Smooth muscle cell (in vitro differentiated cells): ENCODE measurements at regions not wholly inside any gene's neighbourhood (a gene's known extent, or its start where the extent isn't known, plus 50 kb on each side); places are given as distances from the start of the nearest gene placed in this dataset.

Source experiments
- DNase-seq: peaks from one replicate; lab custom pipeline; 2025; ENCODE audit not compliant: unreplicated experiment; lab: John Stamatoyannopoulos, UW
- H2AFZ ChIP-seq: fragments of 200-600 bp; sonication (generic); 2 replicates; pipeline ENCODE4 v1.6.0; 2016; ENCODE audit warnings: antibody characterized with exemption, low read depth, mild to moderate bottlenecking
- H3F3A ChIP-seq: fragments of 200-600 bp; sonication (generic); 2 replicates; pipeline ENCODE4 v1.6.0; 2017; ENCODE audit warnings: antibody characterized with exemption, low read depth
- H3K27ac ChIP-seq: fragments of 200-600 bp; sonication (generic); 2 replicates; pipeline ENCODE4 v1.5.1; 2016; ENCODE audit warnings: low read depth, mild to moderate bottlenecking
- H3K27me3 ChIP-seq: fragments of 200-600 bp; sonication (generic); 2 replicates; pipeline ENCODE4 v1.6.1; 2016; ENCODE audit warnings: low read depth, mild to moderate bottlenecking
- H3K36me3 ChIP-seq: fragments of 200-600 bp; sonication (generic); 2 replicates; pipeline ENCODE4 v1.5.1; 2016; ENCODE audit warnings: low read depth
- H3K4me1 ChIP-seq: fragments of 200-600 bp; sonication (generic); 2 replicates; pipeline ENCODE4 v1.5.1; 2016; ENCODE audit warnings: low read depth
- H3K4me2 ChIP-seq: fragments of 200-600 bp; sonication (generic); 2 replicates; pipeline ENCODE4 v1.6.0; 2016; ENCODE audit warnings: mild to moderate bottlenecking
- H3K4me3 ChIP-seq: fragments of 200-600 bp; sonication (generic); 2 replicates; pipeline ENCODE4 v1.5.1; 2016; ENCODE audit warnings: mild to moderate bottlenecking
- H3K79me2 ChIP-seq: fragments of 200-600 bp; sonication (generic); 2 replicates; pipeline ENCODE4 v1.6.0; 2016; ENCODE audit warnings: low read depth, mild to moderate bottlenecking
- H3K9ac ChIP-seq: fragments of 200-600 bp; sonication (generic); 2 replicates; pipeline ENCODE4 v1.6.0; 2016; ENCODE audit warnings: low read depth
- H3K9me3 ChIP-seq: fragments of 200-600 bp; sonication (generic); replicated peaks from 2 replicates; pipeline ENCODE4 v1.5.1; 2016; ENCODE audit warnings: low read depth
- H4K20me1 ChIP-seq: fragments of 200-600 bp; sonication (generic); 2 replicates; pipeline ENCODE4 v1.6.0; 2016; ENCODE audit warnings: low read depth
- WGBS: methylation state at CpG from one replicate; pipeline ENCODE4 v1.1.7; 2016; ENCODE audit warnings: low lambda C conversion rate; 5-methylcytosine and 5-hydroxymethylcytosine counted together
- TF ChIP-seq, protein P1 (sequence below): fragments of 200-600 bp; sonication (generic); IDR thresholded peaks from 2 replicates; pipeline ENCODE4 v1.5.1; 2017; ENCODE audit warnings: borderline replicate concordance, mild to moderate bottlenecking, antibody characterized with exemption; ENCODE audit not compliant: insufficient read depth, poor library complexity, severe bottlenecking

DNA sequence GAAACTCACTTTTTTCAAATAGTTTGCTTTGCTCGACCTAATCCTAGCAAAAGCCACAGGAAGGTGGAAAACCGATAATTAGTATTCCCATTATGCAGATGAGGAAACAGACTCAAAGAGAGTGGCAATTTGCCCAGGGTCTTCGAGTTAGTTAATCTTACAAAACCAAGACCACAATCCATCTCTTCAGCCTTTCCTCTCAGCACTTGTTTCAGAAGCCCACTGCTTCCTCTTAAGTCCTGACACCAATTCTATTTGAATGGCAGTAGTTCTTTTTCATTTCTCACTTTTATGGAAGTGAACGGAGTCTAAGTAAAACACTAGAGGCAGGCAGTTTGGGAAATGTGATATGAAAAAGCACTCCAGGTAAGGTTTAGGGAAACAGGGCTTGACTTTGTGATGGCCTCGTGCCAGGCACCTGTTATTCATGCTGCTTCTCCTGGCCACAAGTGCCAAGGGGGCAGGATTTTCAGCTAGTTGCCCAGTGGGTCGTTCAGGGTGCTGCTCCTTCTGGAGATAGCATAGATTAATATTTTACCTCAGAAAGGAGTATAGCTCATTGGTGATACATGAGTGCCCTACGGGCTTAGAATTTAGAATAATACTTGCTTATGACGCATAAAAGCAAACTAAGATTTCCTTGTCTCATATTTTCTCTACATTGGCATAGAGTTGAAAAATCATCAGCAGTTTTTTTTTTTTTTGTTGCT, 76.6 kb upstream of the NRIP1 start:
- WGBS: 86% methylated on average over 8 of the region's 8 CpGs
- H3K9me3 ChIP-seq: no peaks in the 10 kb centered on the region
- no peaks in the 10 kb centered on the region for H3K4me1 ChIP-seq
- H3K4me3 ChIP-seq: no peak overlapping the region
- H3K36me3 ChIP-seq: no peaks in the 10 kb centered on the region
- no peak overlapping the region for H3K9ac ChIP-seq
- DNase-seq: no peak
- H2AFZ ChIP-seq: no peak overlapping the region
- H3K27me3 ChIP-seq: no peaks in the 10 kb centered on the region
- no peaks in the 10 kb centered on the region for H3K79me2 ChIP-seq
- no peaks in the 10 kb centered on the region for H4K20me1 ChIP-seq
- H3F3A ChIP-seq: no peaks in the 10 kb centered on the region
- TF ChIP-seq, protein P1, sequence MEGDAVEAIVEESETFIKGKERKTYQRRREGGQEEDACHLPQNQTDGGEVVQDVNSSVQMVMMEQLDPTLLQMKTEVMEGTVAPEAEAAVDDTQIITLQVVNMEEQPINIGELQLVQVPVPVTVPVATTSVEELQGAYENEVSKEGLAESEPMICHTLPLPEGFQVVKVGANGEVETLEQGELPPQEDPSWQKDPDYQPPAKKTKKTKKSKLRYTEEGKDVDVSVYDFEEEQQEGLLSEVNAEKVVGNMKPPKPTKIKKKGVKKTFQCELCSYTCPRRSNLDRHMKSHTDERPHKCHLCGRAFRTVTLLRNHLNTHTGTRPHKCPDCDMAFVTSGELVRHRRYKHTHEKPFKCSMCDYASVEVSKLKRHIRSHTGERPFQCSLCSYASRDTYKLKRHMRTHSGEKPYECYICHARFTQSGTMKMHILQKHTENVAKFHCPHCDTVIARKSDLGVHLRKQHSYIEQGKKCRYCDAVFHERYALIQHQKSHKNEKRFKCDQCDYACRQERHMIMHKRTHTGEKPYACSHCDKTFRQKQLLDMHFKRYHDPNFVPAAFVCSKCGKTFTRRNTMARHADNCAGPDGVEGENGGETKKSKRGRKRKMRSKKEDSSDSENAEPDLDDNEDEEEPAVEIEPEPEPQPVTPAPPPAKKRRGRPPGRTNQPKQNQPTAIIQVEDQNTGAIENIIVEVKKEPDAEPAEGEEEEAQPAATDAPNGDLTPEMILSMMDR: no peak
- H3K4me2 ChIP-seq: no peak overlapping the region
- H3K27ac ChIP-seq: no peak overlapping the region

DNA sequence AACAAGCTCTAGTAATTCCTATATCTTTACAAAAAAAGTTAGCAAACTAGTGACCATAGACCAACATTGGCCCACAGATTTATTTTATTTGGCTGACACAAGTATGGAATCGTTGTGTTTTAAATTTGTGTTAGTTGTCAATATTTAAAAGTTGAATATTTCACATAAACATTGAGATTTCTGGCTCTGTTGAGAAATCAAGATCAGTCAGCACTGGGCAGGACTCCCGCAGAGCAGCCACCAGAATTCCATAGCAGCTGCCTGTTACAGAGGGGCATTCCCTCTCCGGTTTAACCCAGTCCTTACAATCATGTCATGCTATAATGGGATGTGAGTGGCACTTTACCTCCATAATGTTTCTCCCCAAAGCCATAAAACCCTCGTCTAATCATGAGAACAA, 79.2 kb upstream of the NRIP1 start:
- H3K36me3 ChIP-seq: no peaks in the 10 kb centered on the region
- WGBS: 81% methylated on average over 4 of the region's 4 CpGs
- no peak overlapping the region for H2AFZ ChIP-seq

DNA sequence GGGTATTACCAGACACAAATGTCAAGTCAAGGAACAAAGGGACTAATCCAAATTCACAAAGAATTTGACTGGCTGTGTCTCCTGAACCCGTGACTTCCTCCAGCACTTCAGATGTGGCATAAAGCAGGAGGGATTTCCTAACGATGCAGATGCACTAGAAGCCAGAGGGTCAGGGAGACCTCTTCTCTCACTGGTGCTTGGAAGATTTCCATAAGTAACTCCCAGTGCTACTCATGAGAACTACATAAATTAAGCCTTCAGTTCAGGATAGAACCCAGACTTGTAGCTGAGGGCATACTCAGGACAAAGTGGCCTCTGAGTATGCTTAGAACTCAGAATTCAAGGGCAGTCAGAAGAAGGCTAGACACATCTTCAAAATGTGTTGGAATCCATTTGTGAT, 83.6 kb upstream of the NRIP1 start:
- no peaks in the 10 kb centered on the region for H3K9me3 ChIP-seq
- TF ChIP-seq, protein P1: no peak
- no peak overlapping the region for H2AFZ ChIP-seq
- H3K4me2 ChIP-seq: no peak overlapping the region
- H3K27me3 ChIP-seq: no peaks in the 10 kb centered on the region
- no peak overlapping the region for H3K27ac ChIP-seq
- 84% methylated on average over 2 of the region's 2 CpGs for WGBS
- no peak overlapping the region for H3K4me3 ChIP-seq
- no peaks in the 10 kb centered on the region for H4K20me1 ChIP-seq
- DNase-seq: no peak
- no peaks in the 10 kb centered on the region for H3K4me1 ChIP-seq
- no peaks in the 10 kb centered on the region for H3K79me2 ChIP-seq
- H3K36me3 ChIP-seq: no peaks in the 10 kb centered on the region
- H3F3A ChIP-seq: no peaks in the 10 kb centered on the region
- no peak overlapping the region for H3K9ac ChIP-seq

More for the DNA sequence above, 79.2 kb upstream of the NRIP1 start:
- Histone ChIP-seq H3K4me1 (no peaks in the 10 kb centered on the region), H3K27ac (no peak overlapping the region), H3F3A (no peaks in the 10 kb centered on the region), H3K9me3 (no peaks in the 10 kb centered on the region), H3K9ac (no peak overlapping the region), H4K20me1 (no peaks in the 10 kb centered on the region), H3K79me2 (no peaks in the 10 kb centered on the region), H3K27me3 (no peaks in the 10 kb centered on the region), H3K4me2 (no peak overlapping the region), H3K4me3 (no peak overlapping the region)
- TF ChIP-seq, protein P1: no peak
- DNase-seq: no peak

DNA sequence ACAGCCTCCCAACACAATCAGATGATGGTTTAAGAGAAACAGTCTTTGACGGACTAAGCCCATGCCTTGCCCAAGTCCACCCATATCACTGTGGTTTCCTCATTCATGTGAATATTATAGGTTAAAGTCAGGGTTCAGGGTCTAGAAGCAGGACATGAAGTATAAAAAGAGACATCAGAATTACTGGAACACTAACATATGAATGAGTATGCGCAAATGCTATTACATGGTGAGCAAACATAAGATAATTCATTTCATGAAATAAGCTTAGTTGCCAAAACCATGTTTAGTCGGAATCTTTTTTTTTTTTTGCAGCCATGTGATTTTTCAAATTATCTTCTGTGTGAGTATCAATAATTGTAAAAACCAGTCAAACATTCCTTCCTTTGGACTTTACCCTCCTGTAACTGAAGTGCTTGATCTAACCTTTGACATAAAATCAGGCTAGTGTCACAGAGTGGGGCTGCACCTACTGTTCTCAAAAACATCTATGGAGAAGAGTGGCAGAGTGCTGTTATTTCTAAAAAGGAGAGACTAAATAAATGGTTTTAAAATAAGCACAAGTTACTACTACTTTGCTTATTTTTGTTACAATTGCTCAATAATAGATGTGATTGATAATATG, 84.9 kb upstream of the NRIP1 start:
- no peak overlapping the region for H3K27ac ChIP-seq
- H3K4me3 ChIP-seq: no peak overlapping the region
- H3K4me2 ChIP-seq: no peak overlapping the region
- H4K20me1 ChIP-seq: no peaks in the 10 kb centered on the region
- no peaks in the 10 kb centered on the region for H3K4me1 ChIP-seq
- TF ChIP-seq, protein P1: no peak
- H3K9ac ChIP-seq: no peak overlapping the region
- no peaks in the 10 kb centered on the region for H3F3A ChIP-seq
- 94% methylated on average over 3 of the region's 3 CpGs for WGBS
- no peak for DNase-seq
- no peaks in the 10 kb centered on the region for H3K27me3 ChIP-seq
- H2AFZ ChIP-seq: no peak overlapping the region
- no peaks in the 10 kb centered on the region for H3K9me3 ChIP-seq
- no peaks in the 10 kb centered on the region for H3K79me2 ChIP-seq
- no peaks in the 10 kb centered on the region for H3K36me3 ChIP-seq
